Psoas muscle (tissue), 7 donors: ENCODE measurements at regions not wholly inside any gene's neighbourhood (a gene's known extent, or its start where the extent isn't known, plus 50 kb on each side); places are given as distances from the start of the nearest gene placed in this dataset.

Experiments
- ATAC-seq, 4 donors: fragments of 200-7000 bp; cut with Tn5 transposase; one replicate each; pipeline ENCODE4 v1.9.1; 2020; ENCODE audit warnings: moderate library complexity in 3 of 4, mild to moderate bottlenecking in 2 of 4
- DNase-seq, 2 donors: peaks; one replicate each; pipeline ENCODE4 v3.0.0-alpha.2; 2020
- H3K27ac ChIP-seq: fragments of 200-600 bp; one replicate; pipeline ENCODE4 v1.8.0; 2022
- H3K27me3 ChIP-seq, 3 donors: fragments of 200-600 bp in 1 of 3; one replicate each; pipeline versions ENCODE4 v1.6.1 to v1.8.0; 2013 to 2022; ENCODE audit warnings: low read length in 2 of 3, mild to moderate bottlenecking in 2 of 3, moderate library complexity in 1 of 3; ENCODE audit not compliant: insufficient read depth in 3 of 3
- H3K36me3 ChIP-seq, 2 donors: fragments of 200-600 bp in 1 of 2; one replicate each; pipeline versions ENCODE4 v1.6.1 to v1.8.0; 2013 to 2022; ENCODE audit warnings: low read depth in 1 of 2, mild to moderate bottlenecking in 1 of 2, moderate library complexity in 1 of 2; ENCODE audit not compliant: insufficient read depth in 1 of 2
- H3K4me1 ChIP-seq: fragments of 200-600 bp; one replicate; pipeline ENCODE4 v1.8.0; 2022
- H3K4me3 ChIP-seq: fragments of 200-600 bp; one replicate; pipeline ENCODE4 v1.8.0; 2022; ENCODE audit warnings: mild to moderate bottlenecking
- H3K9me3 ChIP-seq: fragments of 200-600 bp; one replicate; pipeline ENCODE4 v1.8.0; 2022
- CTCF ChIP-seq: fragments of 200-600 bp; IDR thresholded peaks from one replicate; pipeline ENCODE4 v1.8.0; 2022; ENCODE audit warnings: antibody characterized with exemption
- WGBS, 3 donors: extraction: QIAGEN DNeasy Blood & Tissue Kit; methylation state at CpG; one replicate each; pipeline versions ENCODE4 v1.1.6 to v1.1.7; 2013; 5-methylcytosine and 5-hydroxymethylcytosine counted together
- intact Hi-C, 2 donors: fragments of 100-400 bp; cut with DNase I; formaldehyde crosslinking; loops; one replicate each; pipeline versions ENCODE4 v1.11.0 to v1.14.2; 2022
- donor health status: healthy with polysubstance abuse.
- donor health status: DM: no; HTN: no; CAD: no; lungs with moderate emphysema.
- donor health status: Bipolar disorder and iron deficiency.
- donor health status: healthy.
- donor health status: DM: yes; HTN: yes; CAD: no.
- donor health status: DM: no; HTN: no; CAD: no.
- donor health status: DM: yes; HTN: yes; CAD: no.

- intact Hi-C loops = no loop called here
- Histone ChIP-seq H3K27me3 (no peaks in the 10 kb centered on the region), H3K27ac (no peak overlapping the region), H3K4me1 (no peaks in the 10 kb centered on the region), H3K9me3 (no peaks in the 10 kb centered on the region), H3K4me3 (no peak overlapping the region), H3K36me3 (no peaks in the 10 kb centered on the region)
- WGBS, 3 donors = 93 to 94% (median 94%) methylated on average over 3 of the region's 3 CpGs
- TF ChIP-seq CTCF = no peak
- ATAC-seq (no peak), DNase-seq (no peak)
Observed at GRCh38 chr1:223056802-223057201, 86.2 kb downstream of the TLR5 start.

GRCh38 chr1:223057569-223058093 is 85.4 kb downstream of the TLR5 start:
- H3K9me3 ChIP-seq = no peaks in the 10 kb centered on the region
- 96 to 97% (median 97%) methylated on average over 4 of the region's 4 CpGs for WGBS, 3 donors
- ATAC-seq (no peak), DNase-seq (no peak)
- no peaks in the 10 kb centered on the region for H3K27me3 ChIP-seq
- intact Hi-C loops = no loop called here
- no peaks in the 10 kb centered on the region for H3K36me3 ChIP-seq
- TF ChIP-seq CTCF = no peak
- H3K4me3 ChIP-seq = no peak overlapping the region
- no peaks in the 10 kb centered on the region for H3K4me1 ChIP-seq
- no peak overlapping the region for H3K27ac ChIP-seq
